PC-9 (cell line): ENCODE measurements at regions not wholly inside any gene's neighbourhood (a gene's known extent, or its start where the extent isn't known, plus 50 kb on each side); places are given as distances from the start of the nearest gene placed in this dataset.

Source experiments
- EZH2 ChIP-seq: fragments of 200-600 bp; sonication (generic); IDR thresholded peaks from 2 replicates; pipeline ENCODE4 v1.8.0; 2017; ENCODE audit warnings: antibody characterized with exemption, low read depth
- TF ChIP-seq, protein P1 (sequence below): fragments of 200-600 bp; sonication (generic); conservative IDR thresholded peaks from 2 replicates; pipeline ENCODE4 v1.6.1; 2017; ENCODE audit warnings: mixed run types, antibody characterized with exemption, mild to moderate bottlenecking, moderate library complexity

- TF ChIP-seq, protein P1, sequence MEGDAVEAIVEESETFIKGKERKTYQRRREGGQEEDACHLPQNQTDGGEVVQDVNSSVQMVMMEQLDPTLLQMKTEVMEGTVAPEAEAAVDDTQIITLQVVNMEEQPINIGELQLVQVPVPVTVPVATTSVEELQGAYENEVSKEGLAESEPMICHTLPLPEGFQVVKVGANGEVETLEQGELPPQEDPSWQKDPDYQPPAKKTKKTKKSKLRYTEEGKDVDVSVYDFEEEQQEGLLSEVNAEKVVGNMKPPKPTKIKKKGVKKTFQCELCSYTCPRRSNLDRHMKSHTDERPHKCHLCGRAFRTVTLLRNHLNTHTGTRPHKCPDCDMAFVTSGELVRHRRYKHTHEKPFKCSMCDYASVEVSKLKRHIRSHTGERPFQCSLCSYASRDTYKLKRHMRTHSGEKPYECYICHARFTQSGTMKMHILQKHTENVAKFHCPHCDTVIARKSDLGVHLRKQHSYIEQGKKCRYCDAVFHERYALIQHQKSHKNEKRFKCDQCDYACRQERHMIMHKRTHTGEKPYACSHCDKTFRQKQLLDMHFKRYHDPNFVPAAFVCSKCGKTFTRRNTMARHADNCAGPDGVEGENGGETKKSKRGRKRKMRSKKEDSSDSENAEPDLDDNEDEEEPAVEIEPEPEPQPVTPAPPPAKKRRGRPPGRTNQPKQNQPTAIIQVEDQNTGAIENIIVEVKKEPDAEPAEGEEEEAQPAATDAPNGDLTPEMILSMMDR: no peak
- TF ChIP-seq EZH2: no peak
Measured at GRCh38 chr13:24005755-24006281, 108.5 kb upstream of the C1QTNF9B start.
